ENCODE measurements at regions not wholly inside any gene's neighbourhood (a gene's known extent, or its start where the extent isn't known, plus 50 kb on each side); places are given as distances from the start of the nearest gene placed in this dataset.

- H3K27me3 ChIP-seq = no peaks in the 10 kb centered on the region
- no peaks in the 10 kb centered on the region for H3K4me1 ChIP-seq
- no peak for DNase-seq (ENCODE audit: low spot score)
- H3K27ac ChIP-seq = no peak overlapping the region
- peaks cover 0 to 8% of the 10 kb centered on the region in 2 donors for H3K9me3 ChIP-seq
- no peaks in the 10 kb centered on the region for H3K36me3 ChIP-seq
- no peak overlapping the region for H3K4me3 ChIP-seq
- no peak for TF ChIP-seq CTCF (IDR thresholded peaks at IDR 0.05)
These were observed 483.9 kb downstream of the KDM4C start for GRCh38 chr9:7241694-7242093.

GRCh38 chr9:7240569-7241311 lies 483.0 kb downstream of the KDM4C start:
- H3K27me3 ChIP-seq = no peaks in the 10 kb centered on the region
- H3K36me3 ChIP-seq = no peaks in the 10 kb centered on the region

GRCh38 chr9:7239708-7240107 lies 481.9 kb downstream of the KDM4C start:
- Histone ChIP-seq H3K9me3 (peaks cover 0 to 8% of the 10 kb centered on the region in 2 donors), H3K4me1 (no peaks in the 10 kb centered on the region), H3K4me3 (no peak overlapping the region), H3K27me3 (no peaks in the 10 kb centered on the region), H3K36me3 (no peaks in the 10 kb centered on the region), H3K27ac (no peak overlapping the region)
- DNase-seq (ENCODE audit: low spot score) = no peak
- TF ChIP-seq CTCF (IDR thresholded peaks at IDR 0.05) = no peak

More at GRCh38 chr9:7240569-7241311, 483.0 kb downstream of the KDM4C start:
- no peak for TF ChIP-seq CTCF (IDR thresholded peaks at IDR 0.05)
- H3K4me1 ChIP-seq = no peaks in the 10 kb centered on the region
- no peak for DNase-seq (ENCODE audit: low spot score)
- H3K27ac ChIP-seq = no peak overlapping the region
- peaks cover 0 to 8% of the 10 kb centered on the region in 2 donors for H3K9me3 ChIP-seq
- H3K4me3 ChIP-seq = no peak overlapping the region

GRCh38 chr9:7238247-7238637 lies 480.5 kb downstream of the KDM4C start:
- DNase-seq (ENCODE audit: low spot score) = no peak
- H3K4me1 ChIP-seq = no peaks in the 10 kb centered on the region
- no peaks in the 10 kb centered on the region for H3K27me3 ChIP-seq
- H3K9me3 ChIP-seq = peaks cover 0 to 8% of the 10 kb centered on the region in 2 donors
- no peak overlapping the region for H3K27ac ChIP-seq
- no peak overlapping the region for H3K4me3 ChIP-seq
- H3K36me3 ChIP-seq = no peaks in the 10 kb centered on the region
- TF ChIP-seq CTCF (IDR thresholded peaks at IDR 0.05) = no peak

- TF ChIP-seq CTCF (IDR thresholded peaks at IDR 0.05) = no peak
- Histone ChIP-seq H3K27me3 (no peaks in the 10 kb centered on the region), H3K4me1 (no peaks in the 10 kb centered on the region), H3K36me3 (no peaks in the 10 kb centered on the region), H3K27ac (no peak overlapping the region), H3K9me3 (peaks cover 0 to 8% of the 10 kb centered on the region in 2 donors), H3K4me3 (no peak overlapping the region)
- no peak for DNase-seq (ENCODE audit: low spot score)
These were observed 479.9 kb downstream of the KDM4C start for GRCh38 chr9:7237473-7238246.
